PC-9 (cell line): ENCODE measurements at regions not wholly inside any gene's neighbourhood (a gene's known extent, or its start where the extent isn't known, plus 50 kb on each side); places are given as distances from the start of the nearest gene placed in this dataset.

Experiments
- EZH2 ChIP-seq: fragments of 200-600 bp; sonication (generic); IDR thresholded peaks from 2 replicates; pipeline ENCODE4 v1.8.0; 2017; ENCODE audit warnings: antibody characterized with exemption, low read depth
- TF ChIP-seq, protein P1 (sequence below): fragments of 200-600 bp; sonication (generic); conservative IDR thresholded peaks from 2 replicates; pipeline ENCODE4 v1.6.1; 2017; ENCODE audit warnings: mixed run types, antibody characterized with exemption, mild to moderate bottlenecking, moderate library complexity

DNA sequence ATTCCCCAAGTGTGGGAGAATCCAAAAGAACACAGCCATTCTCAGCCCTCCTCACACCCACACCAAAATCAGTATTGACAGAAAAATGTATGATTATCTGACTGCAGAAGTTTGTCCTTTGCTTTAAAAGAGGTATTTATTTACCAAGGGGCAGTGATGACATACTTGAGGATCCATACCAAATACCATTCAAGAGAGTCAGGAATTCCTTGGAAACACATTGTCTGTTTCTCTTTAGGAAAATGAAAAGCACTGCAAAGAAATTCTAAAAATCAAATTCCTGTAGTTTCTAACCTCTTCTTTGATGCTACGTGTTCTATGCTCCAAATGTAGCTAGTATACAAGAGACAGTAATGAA is 509.6 kb upstream of the CXADR start:
- TF ChIP-seq EZH2: no peak
- TF ChIP-seq, protein P1, sequence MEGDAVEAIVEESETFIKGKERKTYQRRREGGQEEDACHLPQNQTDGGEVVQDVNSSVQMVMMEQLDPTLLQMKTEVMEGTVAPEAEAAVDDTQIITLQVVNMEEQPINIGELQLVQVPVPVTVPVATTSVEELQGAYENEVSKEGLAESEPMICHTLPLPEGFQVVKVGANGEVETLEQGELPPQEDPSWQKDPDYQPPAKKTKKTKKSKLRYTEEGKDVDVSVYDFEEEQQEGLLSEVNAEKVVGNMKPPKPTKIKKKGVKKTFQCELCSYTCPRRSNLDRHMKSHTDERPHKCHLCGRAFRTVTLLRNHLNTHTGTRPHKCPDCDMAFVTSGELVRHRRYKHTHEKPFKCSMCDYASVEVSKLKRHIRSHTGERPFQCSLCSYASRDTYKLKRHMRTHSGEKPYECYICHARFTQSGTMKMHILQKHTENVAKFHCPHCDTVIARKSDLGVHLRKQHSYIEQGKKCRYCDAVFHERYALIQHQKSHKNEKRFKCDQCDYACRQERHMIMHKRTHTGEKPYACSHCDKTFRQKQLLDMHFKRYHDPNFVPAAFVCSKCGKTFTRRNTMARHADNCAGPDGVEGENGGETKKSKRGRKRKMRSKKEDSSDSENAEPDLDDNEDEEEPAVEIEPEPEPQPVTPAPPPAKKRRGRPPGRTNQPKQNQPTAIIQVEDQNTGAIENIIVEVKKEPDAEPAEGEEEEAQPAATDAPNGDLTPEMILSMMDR: no peak
